NCI-H1105 (cell line): ENCODE measurements at regions not wholly inside any gene's neighbourhood (a gene's known extent, or its start where the extent isn't known, plus 50 kb on each side); places are given as distances from the start of the nearest gene placed in this dataset.

Source experiments
- DNase-seq: peaks from one replicate; lab custom pipeline; 2025; lab: John Stamatoyannopoulos, UW

- DNase-seq = no peak
These were observed 575.9 kb upstream of the ZEB2 start for GRCh38 chr2:145095641-145096435.

- DNase-seq = no peak
These were observed 574.5 kb upstream of the ZEB2 start for GRCh38 chr2:145094370-145094769.

GRCh38 chr2:145091967-145092366, 572.0 kb upstream of the ZEB2 start:
- DNase-seq = no peak

- DNase-seq = no peak
These were observed 571.2 kb upstream of the ZEB2 start for GRCh38 chr2:145090841-145091761.

- no peak for DNase-seq
These were observed 568.8 kb upstream of the ZEB2 start for GRCh38 chr2:145088756-145089155.

GRCh38 chr2:145086910-145087309, 567.0 kb upstream of the ZEB2 start:
- no peak for DNase-seq

- DNase-seq = no peak
These were observed 565.7 kb upstream of the ZEB2 start for GRCh38 chr2:145085612-145086011.

GRCh38 chr2:145080426-145080825, 560.5 kb upstream of the ZEB2 start:
- DNase-seq = no peak

- DNase-seq = no peak
These were observed 559.7 kb upstream of the ZEB2 start for GRCh38 chr2:145079641-145080040.

GRCh38 chr2:145078923-145079322, 559.0 kb upstream of the ZEB2 start:
- DNase-seq = no peak

- DNase-seq = no peak
These were observed 556.2 kb upstream of the ZEB2 start for GRCh38 chr2:145076085-145076484.

GRCh38 chr2:145075454-145076062, 555.6 kb upstream of the ZEB2 start:
- DNase-seq = no peak

GRCh38 chr2:145070703-145071102, 550.8 kb upstream of the ZEB2 start:
- no peak for DNase-seq

- DNase-seq = no peak
These were observed 548.6 kb upstream of the ZEB2 start for GRCh38 chr2:145068509-145068908.

- no peak for DNase-seq
These were observed 547.7 kb upstream of the ZEB2 start for GRCh38 chr2:145067549-145068030.

- DNase-seq = no peak
These were observed 547.1 kb upstream of the ZEB2 start for GRCh38 chr2:145066856-145067548.

GRCh38 chr2:145066151-145066661, 546.3 kb upstream of the ZEB2 start:
- no peak for DNase-seq

GRCh38 chr2:145065342-145065741, 545.4 kb upstream of the ZEB2 start:
- no peak for DNase-seq

GRCh38 chr2:145064511-145064910, 544.6 kb upstream of the ZEB2 start:
- DNase-seq = no peak

GRCh38 chr2:145060876-145061275, 541.0 kb upstream of the ZEB2 start:
- no peak for DNase-seq

GRCh38 chr2:145059914-145060313, 540.0 kb upstream of the ZEB2 start:
- DNase-seq = no peak

- no peak for DNase-seq
These were observed 539.4 kb upstream of the ZEB2 start for GRCh38 chr2:145059343-145059742.
